Cardiac septum (tissue), 1 donor: ENCODE measurements at regions not wholly inside any gene's neighbourhood (a gene's known extent, or its start where the extent isn't known, plus 50 kb on each side); places are given as distances from the start of the nearest gene placed in this dataset.

ENCODE experiments used
- DNase-seq: peaks from one replicate; pipeline ENCODE4 v3.0.0-alpha.2; 2020; ENCODE audit warnings: low spot score
- intact Hi-C: fragments of 100-400 bp; cut with DNase I; formaldehyde crosslinking; loops from one replicate; pipeline ENCODE4 v1.14.0; 2022
- donor health status: DM: no; HTN: no; CAD: no.

- intact Hi-C loops, result loop anchor here (10.0 kb wide), 1 partner anchor 312 kb away; no protein-coding TSS in a partner anchor
- DNase-seq, result no peak
Measured at GRCh38 chr4:13966231-13967195, 339.0 kb upstream of the BOD1L1 start.

- no peak for DNase-seq
- intact Hi-C loops, result loop anchor here (10.0 kb wide), 1 partner anchor 314 kb away; no protein-coding TSS in a partner anchor
Measured at GRCh38 chr4:13968723-13969122, 341.2 kb upstream of the BOD1L1 start.

GRCh38 chr4:13970349-13970748, 342.8 kb upstream of the BOD1L1 start:
- intact Hi-C loops, result no loop called here
- DNase-seq, result no peak

GRCh38 chr4:13977746-13978145, 350.2 kb upstream of the BOD1L1 start:
- intact Hi-C loops, result no loop called here
- DNase-seq, result no peak

GRCh38 chr4:13980317-13981310, 353.1 kb upstream of the BOD1L1 start:
- no peak for DNase-seq
- intact Hi-C loops, result no loop called here

- intact Hi-C loops, result no loop called here
- DNase-seq, result no peak
Measured at GRCh38 chr4:13981499-13981898, 354.0 kb upstream of the BOD1L1 start.

- no peak for DNase-seq
- intact Hi-C loops, result no loop called here
Measured at GRCh38 chr4:13982010-13982409, 354.5 kb upstream of the BOD1L1 start.

- intact Hi-C loops, result no loop called here
Measured at GRCh38 chr4:13983189-13983790, 355.8 kb upstream of the BOD1L1 start.

GRCh38 chr4:13984991-13985800, 357.7 kb upstream of the BOD1L1 start:
- intact Hi-C loops, result no loop called here
- DNase-seq, result no peak

More at GRCh38 chr4:13983189-13983790, 355.8 kb upstream of the BOD1L1 start:
- DNase-seq, result no peak

- DNase-seq, result no peak
- intact Hi-C loops, result no loop called here
Measured at GRCh38 chr4:13985837-13986236, 358.3 kb upstream of the BOD1L1 start.

- no peak for DNase-seq
- intact Hi-C loops, result no loop called here
Measured at GRCh38 chr4:13986548-13986947, 359.0 kb upstream of the BOD1L1 start.

GRCh38 chr4:13988353-13989305, 361.1 kb upstream of the BOD1L1 start:
- no peak for DNase-seq
- intact Hi-C loops, result no loop called here

GRCh38 chr4:13989501-13989900, 362.0 kb upstream of the BOD1L1 start:
- intact Hi-C loops, result no loop called here
- DNase-seq, result no peak

- DNase-seq, result no peak
- intact Hi-C loops, result no loop called here
Measured at GRCh38 chr4:13990596-13991589, 363.4 kb upstream of the BOD1L1 start.

- intact Hi-C loops, result no loop called here
- DNase-seq, result no peak
Measured at GRCh38 chr4:13992041-13992440, 364.5 kb upstream of the BOD1L1 start.

- intact Hi-C loops, result no loop called here
Measured at GRCh38 chr4:13992975-13993520, 365.5 kb upstream of the BOD1L1 start.

More at GRCh38 chr4:13992975-13993520, 365.5 kb upstream of the BOD1L1 start:
- DNase-seq, result no peak
